Karpas-422 (cell line): ENCODE measurements at regions not wholly inside any gene's neighbourhood (a gene's known extent, or its start where the extent isn't known, plus 50 kb on each side); places are given as distances from the start of the nearest gene placed in this dataset.

Experiments
- DNase-seq: peaks from one replicate; pipeline ENCODE4 v3.0.0-alpha.2; 2015
- H2AFZ ChIP-seq: fragments of 200-600 bp; sonication (generic); 2 replicates; pipeline ENCODE4 v1.6.1; 2014; ENCODE audit warnings: antibody characterized with exemption, low read length, mixed read lengths
- H3K27ac ChIP-seq: fragments of 200-600 bp; sonication (generic); 2 replicates; pipeline ENCODE4 v1.5.1; 2014; ENCODE audit warnings: mild to moderate bottlenecking, low read length, moderate library complexity
- H3K27me3 ChIP-seq: fragments of 200-600 bp; sonication (generic); 2 replicates; pipeline ENCODE4 v1.6.1; 2014; ENCODE audit warnings: low read length, mixed read lengths
- H3K36me3 ChIP-seq: fragments of 200-600 bp; sonication (generic); 2 replicates; pipeline ENCODE4 v1.6.1; 2014; ENCODE audit warnings: low read length, mixed read lengths; ENCODE audit not compliant: insufficient read depth
- H3K4me1 ChIP-seq: fragments of 200-600 bp; sonication (generic); 2 replicates; pipeline ENCODE4 v1.6.1; 2014; ENCODE audit warnings: mild to moderate bottlenecking, low read length, mixed read lengths
- H3K4me2 ChIP-seq: fragments of 200-600 bp; sonication (generic); 2 replicates; pipeline ENCODE4 v1.6.1; 2014; ENCODE audit warnings: low read length, low read depth, mild to moderate bottlenecking; ENCODE audit not compliant: poor library complexity, severe bottlenecking
- H3K4me3 ChIP-seq: fragments of 200-600 bp; sonication (generic); 2 replicates; pipeline ENCODE4 v1.5.1; 2014; ENCODE audit warnings: mild to moderate bottlenecking, antibody characterized with exemption, low read length, mixed read lengths
- H3K79me2 ChIP-seq: fragments of 200-600 bp; sonication (generic); 2 replicates; pipeline ENCODE4 v1.6.1; 2014; ENCODE audit warnings: mild to moderate bottlenecking, low read length, mixed read lengths
- H3K9ac ChIP-seq: fragments of 200-600 bp; sonication (generic); 2 replicates; pipeline ENCODE4 v1.6.0; 2014; ENCODE audit warnings: low read length
- H3K9me2 ChIP-seq: fragments of 200-600 bp; sonication (generic), shearing (Covaris generic); replicated peaks from 2 replicates; pipeline ENCODE4 v1.6.0; 2014; ENCODE audit warnings: mild to moderate bottlenecking, low read length, moderate library complexity; ENCODE audit not compliant: insufficient read depth
- H3K9me3 ChIP-seq: fragments of 300-700, 200-600 bp; sonication (generic); 2 replicates; pipeline ENCODE4 v1.6.1; 2014; ENCODE audit warnings: low read length, mixed read lengths
- H4K20me1 ChIP-seq: fragments of 200-600 bp; sonication (generic); 2 replicates; pipeline ENCODE4 v1.6.1; 2014; ENCODE audit warnings: mild to moderate bottlenecking, antibody characterized with exemption, low read length, low read depth; ENCODE audit not compliant: insufficient read depth

DNA sequence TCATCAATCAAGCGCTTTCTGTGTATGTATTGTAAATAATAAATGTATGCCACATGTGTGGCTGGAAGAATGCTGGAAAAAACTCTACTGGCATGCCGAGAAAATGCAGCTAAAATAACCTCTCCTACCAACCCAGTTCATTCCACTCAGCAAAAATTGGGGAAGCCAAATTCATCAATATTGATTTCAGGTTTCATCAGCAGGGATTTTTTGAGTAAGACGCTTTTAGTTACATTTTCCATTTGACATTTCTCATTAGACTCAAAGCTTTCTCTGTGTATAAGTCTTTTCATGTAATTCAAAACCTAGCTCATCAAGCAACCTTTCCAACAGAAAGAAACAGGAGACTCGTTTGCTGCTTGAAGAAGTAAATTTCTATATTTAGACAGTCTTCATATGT, 338.1 kb downstream of the DMRT2 start:
- no peak overlapping the region for H3K4me3 ChIP-seq
- no peaks in the 10 kb centered on the region for H4K20me1 ChIP-seq
- H3K27ac ChIP-seq = no peak overlapping the region
- H3K4me2 ChIP-seq = no peak overlapping the region
- H3K4me1 ChIP-seq = no peaks in the 10 kb centered on the region
- no peaks in the 10 kb centered on the region for H3K79me2 ChIP-seq
- no peaks in the 10 kb centered on the region for H3K9me3 ChIP-seq
- H3K36me3 ChIP-seq = no peaks in the 10 kb centered on the region
- H3K9ac ChIP-seq = no peak overlapping the region
- no peaks in the 10 kb centered on the region for H3K9me2 ChIP-seq
- no peaks in the 10 kb centered on the region; the same call in 1 of the 2 replicates for H3K27me3 ChIP-seq
- no peak overlapping the region for H2AFZ ChIP-seq
- no peak for DNase-seq

DNA sequence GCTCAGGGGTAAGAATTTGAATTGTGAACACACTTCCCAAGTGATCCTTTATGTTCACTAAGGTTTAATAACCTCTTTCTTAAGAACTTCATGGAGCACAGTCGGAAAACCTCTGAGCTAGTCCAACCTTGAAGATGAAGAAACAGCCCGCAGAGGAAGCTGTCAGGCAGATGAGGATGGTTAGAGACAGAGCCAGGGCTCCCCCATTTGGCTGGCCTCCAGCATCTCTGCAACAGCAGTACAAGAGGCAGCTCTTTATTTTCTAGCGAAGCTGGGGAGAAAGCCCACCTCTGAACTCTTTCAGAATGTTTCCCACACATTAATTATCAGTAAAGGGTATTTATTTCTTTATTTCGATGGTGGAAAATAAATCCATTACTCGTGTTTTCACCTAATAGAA, 350.8 kb downstream of the DMRT2 start:
- Histone ChIP-seq H3K4me3 (no peak overlapping the region), H3K9me2 (no peaks in the 10 kb centered on the region), H3K79me2 (no peaks in the 10 kb centered on the region), H4K20me1 (no peaks in the 10 kb centered on the region), H3K36me3 (no peaks in the 10 kb centered on the region), H3K27ac (no peak overlapping the region), H3K4me2 (no peak overlapping the region), H3K27me3 (no peaks in the 10 kb centered on the region), H3K9ac (no peak overlapping the region), H3K9me3 (no peaks in the 10 kb centered on the region), H2AFZ (no peak overlapping the region), H3K4me1 (no peaks in the 10 kb centered on the region)
- DNase-seq = peak; percentile 54

GRCh38 chr9:1404940-1405339, 354.8 kb downstream of the DMRT2 start:
- no peaks in the 10 kb centered on the region for H3K9me3 ChIP-seq
- no peaks in the 10 kb centered on the region for H3K4me1 ChIP-seq
- no peaks in the 10 kb centered on the region for H4K20me1 ChIP-seq
- no peak for DNase-seq
- no peaks in the 10 kb centered on the region for H3K79me2 ChIP-seq
- H2AFZ ChIP-seq = no peak overlapping the region
- no peak overlapping the region for H3K9ac ChIP-seq
- H3K4me3 ChIP-seq = no peak overlapping the region
- H3K27ac ChIP-seq = no peak overlapping the region
- H3K27me3 ChIP-seq = no peaks in the 10 kb centered on the region
- H3K36me3 ChIP-seq = no peaks in the 10 kb centered on the region
- no peaks in the 10 kb centered on the region for H3K9me2 ChIP-seq
- H3K4me2 ChIP-seq = no peak overlapping the region

DNA sequence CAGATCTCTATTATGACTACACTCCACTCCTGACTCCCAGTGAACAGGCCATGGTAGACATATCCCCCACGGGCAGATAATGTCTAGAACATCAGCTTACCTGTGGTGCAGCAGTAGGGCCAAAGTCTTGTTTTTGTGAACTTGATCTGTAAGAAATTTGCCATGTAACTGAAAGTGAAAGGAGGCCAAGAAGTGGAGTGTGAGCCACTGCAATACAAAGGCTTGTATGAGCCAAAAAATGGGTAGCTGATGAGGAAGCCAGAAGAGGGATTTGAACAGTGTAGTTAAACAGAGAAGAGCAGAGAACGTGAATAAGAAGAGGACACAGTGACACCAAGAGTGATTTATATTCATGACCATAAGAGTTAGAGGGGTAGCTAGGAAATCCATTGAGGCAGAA, 361.7 kb downstream of the DMRT2 start:
- H3K4me3 ChIP-seq = no peak overlapping the region
- H3K79me2 ChIP-seq = no peaks in the 10 kb centered on the region
- H3K36me3 ChIP-seq = no peaks in the 10 kb centered on the region
- no peak overlapping the region for H3K27ac ChIP-seq
- H3K4me1 ChIP-seq = no peaks in the 10 kb centered on the region
- H2AFZ ChIP-seq = no peak overlapping the region
- no peak for DNase-seq
- H3K9ac ChIP-seq = no peak overlapping the region
- no peaks in the 10 kb centered on the region for H3K27me3 ChIP-seq
- no peaks in the 10 kb centered on the region for H3K9me2 ChIP-seq
- no peak overlapping the region for H3K4me2 ChIP-seq
- H3K9me3 ChIP-seq = no peaks in the 10 kb centered on the region
- H4K20me1 ChIP-seq = no peaks in the 10 kb centered on the region

GRCh38 chr9:1414711-1415131, 364.6 kb downstream of the DMRT2 start:
- H3K4me3 ChIP-seq = no peak overlapping the region
- no peaks in the 10 kb centered on the region for H3K9me3 ChIP-seq
- no peak overlapping the region for H3K9ac ChIP-seq
- no peaks in the 10 kb centered on the region for H3K4me1 ChIP-seq
- H4K20me1 ChIP-seq = no peaks in the 10 kb centered on the region
- H3K9me2 ChIP-seq = no peaks in the 10 kb centered on the region
- no peak for DNase-seq
- no peaks in the 10 kb centered on the region for H3K36me3 ChIP-seq
- H3K4me2 ChIP-seq = no peak overlapping the region
- H3K27ac ChIP-seq = no peak overlapping the region
- no peaks in the 10 kb centered on the region for H3K27me3 ChIP-seq
- no peak overlapping the region for H2AFZ ChIP-seq
- H3K79me2 ChIP-seq = no peaks in the 10 kb centered on the region

DNA sequence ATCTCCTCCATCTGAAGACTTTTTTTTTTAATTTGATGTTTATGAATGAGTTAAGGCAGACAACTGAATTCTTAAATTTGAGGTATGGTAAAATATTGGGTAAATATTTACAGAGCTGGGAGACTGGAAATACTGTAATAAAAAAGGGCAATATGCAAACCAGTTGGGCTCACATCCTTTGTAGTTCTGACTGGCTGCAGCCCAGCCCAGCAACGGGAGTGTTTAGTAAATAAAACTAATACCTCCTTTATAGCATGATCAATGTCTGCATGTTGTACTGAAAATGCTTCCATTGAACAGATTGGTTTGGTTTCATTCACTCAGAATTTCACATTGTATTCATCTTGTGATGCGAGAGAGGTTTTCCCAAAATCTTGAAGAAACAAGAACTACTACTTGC, 365.0 kb downstream of the DMRT2 start:
- Histone ChIP-seq H3K9ac (no peak overlapping the region), H3K9me3 (no peaks in the 10 kb centered on the region), H2AFZ (no peak overlapping the region), H3K27me3 (no peaks in the 10 kb centered on the region), H3K27ac (no peak overlapping the region), H3K9me2 (no peaks in the 10 kb centered on the region), H3K4me2 (no peak overlapping the region), H3K79me2 (no peaks in the 10 kb centered on the region), H3K4me1 (no peaks in the 10 kb centered on the region), H3K4me3 (no peak overlapping the region), H4K20me1 (no peaks in the 10 kb centered on the region), H3K36me3 (no peaks in the 10 kb centered on the region)
- no peak for DNase-seq

DNA sequence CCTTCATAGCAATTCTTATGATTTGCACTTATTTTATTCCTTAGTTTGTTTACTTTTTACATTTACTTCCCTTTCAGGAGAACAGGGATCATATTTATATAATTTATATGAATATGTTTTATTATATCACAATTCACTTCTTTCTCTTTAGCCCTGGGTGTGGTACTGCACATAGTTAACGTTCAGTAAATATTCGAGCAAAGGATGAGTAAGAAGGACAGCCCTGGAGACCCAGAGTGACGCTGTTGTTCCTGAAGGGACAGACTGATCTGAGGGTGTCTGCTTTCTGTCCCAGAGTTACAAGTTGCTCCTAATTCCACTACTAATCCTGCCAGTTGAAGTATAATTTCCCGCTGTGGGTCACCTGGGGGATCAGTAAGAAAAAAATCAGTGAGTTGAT, 366.1 kb downstream of the DMRT2 start:
- Histone ChIP-seq H3K36me3 (no peaks in the 10 kb centered on the region), H3K4me2 (no peak overlapping the region), H3K9me2 (no peaks in the 10 kb centered on the region), H2AFZ (no peak overlapping the region), H4K20me1 (no peaks in the 10 kb centered on the region), H3K9me3 (no peaks in the 10 kb centered on the region), H3K4me3 (no peak overlapping the region), H3K4me1 (no peaks in the 10 kb centered on the region), H3K27me3 (no peaks in the 10 kb centered on the region), H3K27ac (no peak overlapping the region), H3K79me2 (no peaks in the 10 kb centered on the region), H3K9ac (no peak overlapping the region)
- no peak for DNase-seq

- Histone ChIP-seq H3K36me3 (no peaks in the 10 kb centered on the region), H3K9me2 (no peaks in the 10 kb centered on the region), H2AFZ (no peak overlapping the region), H3K4me1 (no peaks in the 10 kb centered on the region), H3K27ac (no peak overlapping the region), H3K4me3 (no peak overlapping the region), H3K27me3 (no peaks in the 10 kb centered on the region; the same call in 1 of the 2 replicates), H3K9ac (no peak overlapping the region), H3K79me2 (no peaks in the 10 kb centered on the region), H3K9me3 (no peaks in the 10 kb centered on the region), H4K20me1 (no peaks in the 10 kb centered on the region), H3K4me2 (no peak overlapping the region)
- DNase-seq = no peak
Observed at GRCh38 chr9:1421436-1421835, 371.3 kb downstream of the DMRT2 start.

GRCh38 chr9:1427875-1428274, 377.7 kb downstream of the DMRT2 start:
- DNase-seq = no peak
- no peaks in the 10 kb centered on the region for H3K9me3 ChIP-seq
- no peaks in the 10 kb centered on the region for H3K4me1 ChIP-seq
- H4K20me1 ChIP-seq = no peaks in the 10 kb centered on the region
- no peak overlapping the region for H3K4me2 ChIP-seq
- no peaks in the 10 kb centered on the region for H3K9me2 ChIP-seq
- no peak overlapping the region for H3K4me3 ChIP-seq
- H2AFZ ChIP-seq = no peak overlapping the region
- no peaks in the 10 kb centered on the region; the same call in 1 of the 2 replicates for H3K27me3 ChIP-seq
- no peaks in the 10 kb centered on the region for H3K79me2 ChIP-seq
- H3K27ac ChIP-seq = no peak overlapping the region
- no peak overlapping the region for H3K9ac ChIP-seq
- no peaks in the 10 kb centered on the region for H3K36me3 ChIP-seq
